Vagina (tissue), 2 donors: ENCODE measurements at regions not wholly inside any gene's neighbourhood (a gene's known extent, or its start where the extent isn't known, plus 50 kb on each side); places are given as distances from the start of the nearest gene placed in this dataset.

ENCODE experiments used
- POLR2AphosphoS5 ChIP-seq, 2 donors: sonication (generic); formaldehyde crosslinking; IDR thresholded peaks; one replicate each; pipeline ENCODE4 v1.9.0; 2017; ENCODE audit warnings: antibody characterized with exemption in 2 of 2, mild to moderate bottlenecking in 2 of 2, low read depth in 1 of 2; ENCODE audit not compliant: insufficient read depth in 1 of 2
- TF ChIP-seq, protein P1 (sequence below), 3 experiments: fragments of 450-650 bp in 2 of 3; fragments of 200-600 bp in 1 of 3; sonication (generic) in 1 of 3; IDR thresholded peaks; one replicate each; pipeline ENCODE4 v1.5.1; 2017 to 2019; ENCODE audit warnings: antibody characterized with exemption in 3 of 3, mild to moderate bottlenecking in 2 of 3, moderate library complexity in 2 of 3

DNA sequence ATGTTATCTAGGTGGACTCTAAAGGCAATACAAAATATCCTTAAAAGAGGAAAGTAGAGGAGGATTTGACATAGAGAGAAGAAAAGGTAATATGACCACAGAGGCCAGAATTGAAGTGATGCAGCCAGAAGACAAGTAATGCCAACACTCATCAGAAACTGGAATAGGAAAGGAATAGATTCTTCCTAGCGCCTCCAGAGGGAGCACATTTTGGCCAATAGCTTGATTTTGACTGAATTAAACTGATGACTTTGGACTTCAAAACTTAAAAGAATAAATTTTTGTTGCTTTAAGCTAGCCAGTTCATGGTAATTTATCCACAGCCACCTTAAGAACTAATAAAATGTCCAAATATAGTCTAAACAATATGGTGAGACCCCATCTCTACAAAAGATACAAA lies 1921.9 kb downstream of the OLFM4 start:
- TF ChIP-seq POLR2AphosphoS5 (IDR thresholded peaks at IDR 0.05; ENCODE audit: insufficient read depth in 1 of 2, low read depth in 1 of 2) = no peak
- TF ChIP-seq, protein P1, sequence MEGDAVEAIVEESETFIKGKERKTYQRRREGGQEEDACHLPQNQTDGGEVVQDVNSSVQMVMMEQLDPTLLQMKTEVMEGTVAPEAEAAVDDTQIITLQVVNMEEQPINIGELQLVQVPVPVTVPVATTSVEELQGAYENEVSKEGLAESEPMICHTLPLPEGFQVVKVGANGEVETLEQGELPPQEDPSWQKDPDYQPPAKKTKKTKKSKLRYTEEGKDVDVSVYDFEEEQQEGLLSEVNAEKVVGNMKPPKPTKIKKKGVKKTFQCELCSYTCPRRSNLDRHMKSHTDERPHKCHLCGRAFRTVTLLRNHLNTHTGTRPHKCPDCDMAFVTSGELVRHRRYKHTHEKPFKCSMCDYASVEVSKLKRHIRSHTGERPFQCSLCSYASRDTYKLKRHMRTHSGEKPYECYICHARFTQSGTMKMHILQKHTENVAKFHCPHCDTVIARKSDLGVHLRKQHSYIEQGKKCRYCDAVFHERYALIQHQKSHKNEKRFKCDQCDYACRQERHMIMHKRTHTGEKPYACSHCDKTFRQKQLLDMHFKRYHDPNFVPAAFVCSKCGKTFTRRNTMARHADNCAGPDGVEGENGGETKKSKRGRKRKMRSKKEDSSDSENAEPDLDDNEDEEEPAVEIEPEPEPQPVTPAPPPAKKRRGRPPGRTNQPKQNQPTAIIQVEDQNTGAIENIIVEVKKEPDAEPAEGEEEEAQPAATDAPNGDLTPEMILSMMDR (IDR thresholded peaks at IDR 0.05) = no peak
